HepG2 (cell line): ENCODE measurements at regions not wholly inside any gene's neighbourhood (a gene's known extent, or its start where the extent isn't known, plus 50 kb on each side); places are given as distances from the start of the nearest gene placed in this dataset.

Source experiments
- ATAC-seq: fragments of 200-7000 bp; cut with Tn5 transposase; 3 replicates; pipeline ENCODE4 v1.9.1; 2020; ENCODE audit warnings: mild to moderate bottlenecking, moderate library complexity
- BruUV-seq: library from RNA; stranded (reverse); fragments of 400-500 nt; replicated peaks from 2 replicates; lab custom pipeline; 2021; lab: Mats Ljungman, UMichigan
- CTCF ChIA-PET: fragments of 300-600 bp; formaldehyde crosslinking; extraction: SDS; loops from one replicate; lab custom pipeline; 2021; ENCODE audit warnings: low total read pairs, inconsistent platforms, low intra/inter-chr PET ratio; lab: Yijun Ruan, JAX
- POLR2A ChIA-PET: fragments of 350-600 bp; sonication (Branson Sonifier 250); formaldehyde crosslinking; loops from one replicate; lab custom pipeline; 2020; ENCODE audit warnings: antibody characterized with exemption, inconsistent platforms; lab: Yijun Ruan, JAX
- DNase-seq: peaks from one replicate; pipeline ENCODE4 v3.0.0-alpha.2; 2015; ENCODE audit warnings: low spot score
- FAIRE-seq: peaks from 3 replicates; lab custom pipeline; 2011; peaks lifted over from hg19 to GRCh38; lab: Jason Lieb, UNC
- H2AFZ ChIP-seq: one replicate; pipeline ENCODE4 v1.6.1; 2011; ENCODE audit warnings: low read length, inconsistent platforms
- H3K27ac ChIP-seq: fragments of 300-600 bp; 3 replicates; pipeline ENCODE4 v1.8.0; 2011; ENCODE audit warnings: mixed run types, mild to moderate bottlenecking, mixed read lengths, low read length, inconsistent platforms; ENCODE audit not compliant: insufficient read depth; ENCODE audit errors: extremely low read length
- H3K27me3 ChIP-seq, 2 experiments: fragments of 200-600 bp in 1 of 2; 2 replicates in 1 of 2; 3 replicates in 1 of 2; pipeline versions ENCODE4 v1.6.0 to v1.8.0; 2011; ENCODE audit warnings: low read length in 2 of 2, mild to moderate bottlenecking in 2 of 2, moderate library complexity in 2 of 2, inconsistent platforms in 1 of 2; ENCODE audit not compliant: insufficient read depth in 2 of 2, control insufficient read depth in 1 of 2
- H3K36me3 ChIP-seq, 2 experiments: fragments of 200-600 bp in 1 of 2; replicated peaks in 1 of 2; 2 replicates in 1 of 2; 3 replicates in 1 of 2; pipeline versions ENCODE4 v1.5.1 to v1.8.0; 2011; ENCODE audit warnings: low read length in 2 of 2, inconsistent platforms in 1 of 2; ENCODE audit not compliant: insufficient read depth in 2 of 2, control insufficient read depth in 1 of 2
- H3K4me1 ChIP-seq: 2 replicates; pipeline ENCODE4 v1.5.1; 2012; ENCODE audit warnings: low read length, inconsistent platforms; ENCODE audit not compliant: insufficient read depth
- H3K4me2 ChIP-seq: 2 replicates; pipeline ENCODE4 v1.6.0; 2011; ENCODE audit warnings: low read depth, low read length, inconsistent platforms
- H3K4me3 ChIP-seq, 3 experiments: fragments of 200-600 bp in 1 of 3; sonication (generic), shearing (Covaris generic) in 1 of 3; replicated peaks in 1 of 3; 2 replicates each; pipeline ENCODE4 v1.5.1; 2011 to 2016; ENCODE audit warnings: low read length in 3 of 3, inconsistent platforms in 2 of 3, low read depth in 2 of 3, mild to moderate bottlenecking in 2 of 3, control low read depth in 1 of 3, mixed read lengths in 1 of 3; ENCODE audit not compliant: insufficient read depth in 1 of 3
- H3K79me2 ChIP-seq: one replicate; pipeline ENCODE4 v1.6.1; 2011; ENCODE audit warnings: low read length, inconsistent platforms; ENCODE audit not compliant: insufficient read depth
- H3K9ac ChIP-seq: 2 replicates; pipeline ENCODE4 v1.6.0; 2011; ENCODE audit warnings: mild to moderate bottlenecking, low read depth, low read length, inconsistent platforms; ENCODE audit not compliant: insufficient read depth
- H3K9me3 ChIP-seq: 2 replicates; pipeline ENCODE4 v1.5.1; 2012; ENCODE audit warnings: mild to moderate bottlenecking, low read length
- H4K20me1 ChIP-seq: 2 replicates; pipeline ENCODE4 v1.6.0; 2011; ENCODE audit warnings: inconsistent platforms, mild to moderate bottlenecking, low read length, moderate library complexity; ENCODE audit not compliant: insufficient read depth
- GMEB2 ChIP-seq: IDR thresholded peaks from 2 replicates; pipeline ENCODE4 v1.6.1; 2016; ENCODE audit warnings: missing biosample characterization, missing genetic modification reagents, low read depth
- HNF4G ChIP-seq, 2 experiments: sonication (generic) in 1 of 2; formaldehyde crosslinking in 1 of 2; IDR thresholded peaks; 2 replicates each; pipeline versions ENCODE4 v1.4.0 to v1.6.1; 2011 to 2020; ENCODE audit warnings: borderline replicate concordance in 2 of 2, low read depth in 2 of 2, mild to moderate bottlenecking in 2 of 2, low read length in 1 of 2, missing genetic modification reagents in 1 of 2, moderate library complexity in 1 of 2
- JDP2 ChIP-seq: sonication (generic); formaldehyde crosslinking; IDR thresholded peaks from 2 replicates; pipeline ENCODE4 v1.8.1; 2022; ENCODE audit warnings: missing genetic modification reagents, borderline replicate concordance
- MXD4 ChIP-seq: IDR thresholded peaks from 2 replicates; pipeline ENCODE4 v1.6.1; 2016; ENCODE audit warnings: mild to moderate bottlenecking, missing biosample characterization, missing genetic modification reagents
- POLR2AphosphoS5 ChIP-seq: IDR thresholded peaks from 2 replicates; pipeline ENCODE4 v1.6.1; 2012; ENCODE audit warnings: low read depth, low read length
- ZC3H13 ChIP-seq: sonication (generic); formaldehyde crosslinking; IDR thresholded peaks from 2 replicates; pipeline ENCODE4 v1.8.1; 2023; ENCODE audit warnings: mild to moderate bottlenecking, missing genetic modification reagents, moderate library complexity
- ZEB1 ChIP-seq: IDR thresholded peaks from 2 replicates; pipeline ENCODE4 v1.6.1; 2012; ENCODE audit warnings: mild to moderate bottlenecking, low read depth, inconsistent platforms; ENCODE audit not compliant: insufficient replicate concordance
- ZNF282 ChIP-seq: fragments of 450-650 bp; IDR thresholded peaks from 2 replicates; pipeline ENCODE4 v1.6.1; 2018; ENCODE audit not compliant: partially characterized antibody
- WGBS: methylation state at CpG from one replicate; pipeline ENCODE4 v1.1.6; 2017; ENCODE audit warnings: low lambda C conversion rate; 5-methylcytosine and 5-hydroxymethylcytosine counted together
- in situ Hi-C: cut with HindIII; loops from 2 replicates; pipeline ENCODE4 v1.10.0; 2017; ENCODE audit warnings: low pct_unique_long_range_greater_than_20kb; ENCODE audit not compliant: extremely low pct_ligation_motif_present
- intact Hi-C: fragments of 100-400 bp; cut with micrococcal nuclease; formaldehyde crosslinking; loops from one replicate; pipeline ENCODE4 v1.10.0; 2022; ENCODE audit not compliant: unreplicated experiment
- TF ChIP-seq, protein P1 (sequence below): sonication (generic); formaldehyde crosslinking; IDR thresholded peaks from 2 replicates; pipeline ENCODE4 v1.4.0; 2020; ENCODE audit warnings: missing genetic modification reagents
- TF ChIP-seq, protein P2 (sequence below): sonication (generic); formaldehyde crosslinking; IDR thresholded peaks from 2 replicates; pipeline ENCODE4; 2020; ENCODE audit warnings: missing genetic modification reagents, mild to moderate bottlenecking, borderline replicate concordance

- WGBS, result 0% methylated on average over 2 of the region's 2 CpGs
- Histone ChIP-seq H3K4me2 (no peak overlapping the region), H3K36me3 (no peaks in the 10 kb centered on the region), H3K9ac (no peak overlapping the region), H3K27me3 (peaks cover 0 to 1% of the 10 kb centered on the region in 2 experiments; a peak in 1 of 5 replicates), H3K27ac (no peak overlapping the region), H4K20me1 (no peaks in the 10 kb centered on the region), H3K9me3 (no peaks in the 10 kb centered on the region), H3K4me1 (no peaks in the 10 kb centered on the region), H3K4me3 (no peak overlapping the region), H3K79me2 (no peaks in the 10 kb centered on the region), H2AFZ (no peak overlapping the region)
- DNase-seq (no peak), ATAC-seq (no peak), FAIRE-seq (no peak)
- CTCF ChIA-PET, result no interaction called here
- POLR2A ChIA-PET, result no interaction called here
- no TSS peak for BruUV-seq
- in situ Hi-C loops (no loop called here), intact Hi-C loops (no loop called here)
- TF ChIP-seq JDP2 (CRISPR knock-in tag) (no peak), ZC3H13 (no peak), HNF4G (IDR thresholded peaks at IDR 0.05; ENCODE audit: borderline replicate concordance, low read depth, low read length) (no peak), HNF4G (CRISPR knock-in tag; IDR thresholded peaks at IDR 0.05; ENCODE audit: borderline replicate concordance, low read depth) (no peak), ZNF282 (no peak), POLR2AphosphoS5 (no peak)
Observed at GRCh38 chr18:57287766-57288165, 64.6 kb upstream of the ST8SIA3 start.

DNA sequence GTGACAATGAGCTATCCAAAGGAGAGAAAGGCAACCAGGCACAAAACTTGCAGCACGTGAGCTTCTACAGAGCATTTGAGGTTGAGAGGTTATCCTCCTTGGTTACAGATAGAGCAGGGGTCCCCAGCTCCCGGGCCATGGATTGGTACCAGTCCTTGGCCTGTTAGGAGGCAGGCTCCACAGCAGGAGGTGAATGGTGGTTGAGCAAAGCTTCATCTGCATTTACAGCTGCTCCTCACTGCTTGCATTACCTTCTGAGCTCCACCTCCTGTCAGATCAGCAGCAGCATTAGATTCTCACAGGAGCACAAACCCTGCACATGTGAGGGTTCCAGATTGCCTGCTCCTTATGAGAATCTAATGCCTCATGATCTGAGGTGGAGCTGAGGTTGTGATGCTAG is 57.8 kb upstream of the ST8SIA3 start:
- Histone ChIP-seq H3K9ac (no peak overlapping the region), H3K4me1 (no peaks in the 10 kb centered on the region), H4K20me1 (no peaks in the 10 kb centered on the region), H3K27ac (no peak overlapping the region), H3K9me3 (no peaks in the 10 kb centered on the region), H3K4me2 (no peak overlapping the region), H3K79me2 (no peaks in the 10 kb centered on the region), H3K4me3 (no peak overlapping the region), H3K36me3 (no peaks in the 10 kb centered on the region), H3K27me3 (no peaks in the 10 kb centered on the region; a peak in 2 of 5 replicates), H2AFZ (no peak overlapping the region)
- POLR2A ChIA-PET, result no interaction called here
- no peak for ATAC-seq
- no peak for FAIRE-seq
- CTCF ChIA-PET, result no interaction called here
- intact Hi-C loops (no loop called here), in situ Hi-C loops (no loop called here)
- BruUV-seq, result no TSS peak
- DNase-seq, result no peak
- WGBS, result 18% methylated on average over 1 of the region's 2 CpGs
- TF ChIP-seq GMEB2 (CRISPR knock-in tag) (no peak), MXD4 (no peak), ZEB1 (no peak)
- TF ChIP-seq, protein P1, sequence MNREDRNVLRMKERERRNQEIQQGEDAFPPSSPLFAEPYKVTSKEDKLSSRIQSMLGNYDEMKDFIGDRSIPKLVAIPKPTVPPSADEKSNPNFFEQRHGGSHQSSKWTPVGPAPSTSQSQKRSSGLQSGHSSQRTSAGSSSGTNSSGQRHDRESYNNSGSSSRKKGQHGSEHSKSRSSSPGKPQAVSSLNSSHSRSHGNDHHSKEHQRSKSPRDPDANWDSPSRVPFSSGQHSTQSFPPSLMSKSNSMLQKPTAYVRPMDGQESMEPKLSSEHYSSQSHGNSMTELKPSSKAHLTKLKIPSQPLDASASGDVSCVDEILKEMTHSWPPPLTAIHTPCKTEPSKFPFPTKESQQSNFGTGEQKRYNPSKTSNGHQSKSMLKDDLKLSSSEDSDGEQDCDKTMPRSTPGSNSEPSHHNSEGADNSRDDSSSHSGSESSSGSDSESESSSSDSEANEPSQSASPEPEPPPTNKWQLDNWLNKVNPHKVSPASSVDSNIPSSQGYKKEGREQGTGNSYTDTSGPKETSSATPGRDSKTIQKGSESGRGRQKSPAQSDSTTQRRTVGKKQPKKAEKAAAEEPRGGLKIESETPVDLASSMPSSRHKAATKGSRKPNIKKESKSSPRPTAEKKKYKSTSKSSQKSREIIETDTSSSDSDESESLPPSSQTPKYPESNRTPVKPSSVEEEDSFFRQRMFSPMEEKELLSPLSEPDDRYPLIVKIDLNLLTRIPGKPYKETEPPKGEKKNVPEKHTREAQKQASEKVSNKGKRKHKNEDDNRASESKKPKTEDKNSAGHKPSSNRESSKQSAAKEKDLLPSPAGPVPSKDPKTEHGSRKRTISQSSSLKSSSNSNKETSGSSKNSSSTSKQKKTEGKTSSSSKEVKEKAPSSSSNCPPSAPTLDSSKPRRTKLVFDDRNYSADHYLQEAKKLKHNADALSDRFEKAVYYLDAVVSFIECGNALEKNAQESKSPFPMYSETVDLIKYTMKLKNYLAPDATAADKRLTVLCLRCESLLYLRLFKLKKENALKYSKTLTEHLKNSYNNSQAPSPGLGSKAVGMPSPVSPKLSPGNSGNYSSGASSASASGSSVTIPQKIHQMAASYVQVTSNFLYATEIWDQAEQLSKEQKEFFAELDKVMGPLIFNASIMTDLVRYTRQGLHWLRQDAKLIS (CRISPR knock-in tag), result no peak
- TF ChIP-seq, protein P2, sequence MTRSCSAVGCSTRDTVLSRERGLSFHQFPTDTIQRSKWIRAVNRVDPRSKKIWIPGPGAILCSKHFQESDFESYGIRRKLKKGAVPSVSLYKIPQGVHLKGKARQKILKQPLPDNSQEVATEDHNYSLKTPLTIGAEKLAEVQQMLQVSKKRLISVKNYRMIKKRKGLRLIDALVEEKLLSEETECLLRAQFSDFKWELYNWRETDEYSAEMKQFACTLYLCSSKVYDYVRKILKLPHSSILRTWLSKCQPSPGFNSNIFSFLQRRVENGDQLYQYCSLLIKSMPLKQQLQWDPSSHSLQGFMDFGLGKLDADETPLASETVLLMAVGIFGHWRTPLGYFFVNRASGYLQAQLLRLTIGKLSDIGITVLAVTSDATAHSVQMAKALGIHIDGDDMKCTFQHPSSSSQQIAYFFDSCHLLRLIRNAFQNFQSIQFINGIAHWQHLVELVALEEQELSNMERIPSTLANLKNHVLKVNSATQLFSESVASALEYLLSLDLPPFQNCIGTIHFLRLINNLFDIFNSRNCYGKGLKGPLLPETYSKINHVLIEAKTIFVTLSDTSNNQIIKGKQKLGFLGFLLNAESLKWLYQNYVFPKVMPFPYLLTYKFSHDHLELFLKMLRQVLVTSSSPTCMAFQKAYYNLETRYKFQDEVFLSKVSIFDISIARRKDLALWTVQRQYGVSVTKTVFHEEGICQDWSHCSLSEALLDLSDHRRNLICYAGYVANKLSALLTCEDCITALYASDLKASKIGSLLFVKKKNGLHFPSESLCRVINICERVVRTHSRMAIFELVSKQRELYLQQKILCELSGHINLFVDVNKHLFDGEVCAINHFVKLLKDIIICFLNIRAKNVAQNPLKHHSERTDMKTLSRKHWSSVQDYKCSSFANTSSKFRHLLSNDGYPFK (CRISPR knock-in tag), result no peak
